Coronary artery (tissue), 2 donors: ENCODE measurements at regions not wholly inside any gene's neighbourhood (a gene's known extent, or its start where the extent isn't known, plus 50 kb on each side); places are given as distances from the start of the nearest gene placed in this dataset.

Source experiments
- DNase-seq: peaks from one replicate; pipeline ENCODE4 v3.0.0-alpha.2; 2017; ENCODE audit warnings: low spot score
- H3K27ac ChIP-seq, 2 donors: fragments of 200-600 bp; sonication (generic); one replicate each; pipeline ENCODE4 v1.5.1; 2016 to 2019
- H3K4me3 ChIP-seq: fragments of 200-600 bp; sonication (generic); 2 replicates; pipeline ENCODE4 v1.5.1; 2016; ENCODE audit warnings: mild to moderate bottlenecking, moderate library complexity
- CTCF ChIP-seq: fragments of 200-600 bp; sonication (generic); IDR thresholded peaks from one replicate; pipeline ENCODE4 v1.5.1; 2019; ENCODE audit warnings: antibody characterized with exemption

GRCh38 chr6:126419901-126420300 lies 80.0 kb downstream of the CENPW start:
- no peak for TF ChIP-seq CTCF
- Histone ChIP-seq H3K27ac (no peak overlapping the region), H3K4me3 (no peak overlapping the region)
- DNase-seq: no peak

GRCh38 chr6:126422912-126423311 lies 83.0 kb downstream of the CENPW start:
- no peak for TF ChIP-seq CTCF
- Histone ChIP-seq H3K27ac (no peak overlapping the region), H3K4me3 (no peak overlapping the region)
- no peak for DNase-seq

- DNase-seq: no peak
- TF ChIP-seq CTCF: no peak
- Histone ChIP-seq H3K27ac (no peak overlapping the region), H3K4me3 (no peak overlapping the region)
Measured at GRCh38 chr6:126427713-126428112, 87.8 kb downstream of the CENPW start.

- no peak for TF ChIP-seq CTCF
- Histone ChIP-seq H3K4me3 (no peak overlapping the region), H3K27ac (no peak overlapping the region)
- DNase-seq: no peak
Measured at GRCh38 chr6:126429866-126430265, 90.0 kb downstream of the CENPW start.

- no peak overlapping the region for H3K27ac ChIP-seq
- DNase-seq: no peak
- H3K4me3 ChIP-seq: no peak overlapping the region
- TF ChIP-seq CTCF: no peak
Measured at GRCh38 chr6:126432564-126432963, 92.6 kb downstream of the CENPW start.

- no peak for DNase-seq
- TF ChIP-seq CTCF: no peak
- Histone ChIP-seq H3K4me3 (no peak overlapping the region), H3K27ac (no peak overlapping the region)
Measured at GRCh38 chr6:126433927-126434326, 94.0 kb downstream of the CENPW start.

GRCh38 chr6:126437205-126437604 lies 97.3 kb downstream of the CENPW start:
- no peak for DNase-seq
- no peak overlapping the region for H3K4me3 ChIP-seq
- H3K27ac ChIP-seq: no peak overlapping the region
- TF ChIP-seq CTCF: no peak
